ENCODE measurements at regions not wholly inside any gene's neighbourhood (a gene's known extent, or its start where the extent isn't known, plus 50 kb on each side); places are given as distances from the start of the nearest gene placed in this dataset.

DNA sequence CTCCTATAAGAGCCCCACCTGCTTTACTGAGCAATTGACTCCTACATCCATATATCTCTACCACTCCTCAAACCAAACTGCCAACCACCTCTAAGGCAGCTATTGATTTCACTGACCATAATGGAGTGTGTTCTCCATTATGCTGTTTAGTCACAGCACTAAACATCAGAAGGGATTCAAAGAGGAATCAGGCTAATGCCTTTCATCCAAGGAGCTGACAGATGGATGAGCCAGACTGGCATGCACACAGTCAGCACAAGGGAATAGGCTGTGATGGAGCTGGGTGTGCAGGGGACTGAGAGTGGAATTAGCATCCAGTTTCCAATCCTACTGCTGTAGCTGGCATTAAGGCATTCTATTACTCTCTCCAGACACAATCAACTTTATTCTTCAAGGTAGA lies 88.7 kb upstream of the CCL2 start:
- TF ChIP-seq CTCF (IDR thresholded peaks at IDR 0.05): no peak
- no peak for TF ChIP-seq EP300 (IDR thresholded peaks at IDR 0.05; ENCODE audit: low read depth)
- TF ChIP-seq POLR2A (IDR thresholded peaks at IDR 0.05): no peak

All from transverse colon (tissue), 3 donors.